ENCODE measurements at regions not wholly inside any gene's neighbourhood (a gene's known extent, or its start where the extent isn't known, plus 50 kb on each side); places are given as distances from the start of the nearest gene placed in this dataset.

- DNase-seq (ENCODE audit: low read depth), result no peak
- H3K4me3 ChIP-seq (ENCODE audit: low read length), result no peak overlapping the region
- TF ChIP-seq CTCF (conservative IDR thresholded peaks at IDR 0.05; ENCODE audit: low read length), result no peak
These were observed 414.3 kb downstream of the SETD4 start for GRCh38 chr21:35645991-35646390.

- H3K4me3 ChIP-seq (ENCODE audit: low read length), result no peak overlapping the region
- TF ChIP-seq CTCF (conservative IDR thresholded peaks at IDR 0.05; ENCODE audit: low read length), result no peak
- no peak for DNase-seq (ENCODE audit: low read depth)
These were observed 415.8 kb downstream of the SETD4 start for GRCh38 chr21:35644523-35644922.

GRCh38 chr21:35643176-35643575 is 417.1 kb downstream of the SETD4 start:
- TF ChIP-seq CTCF (conservative IDR thresholded peaks at IDR 0.05; ENCODE audit: low read length), result no peak
- no peak overlapping the region for H3K4me3 ChIP-seq (ENCODE audit: low read length)
- peak; percentile 73 for DNase-seq (ENCODE audit: low read depth)

- peak; percentile 89 for DNase-seq (ENCODE audit: low read depth)
- no peak overlapping the region for H3K4me3 ChIP-seq (ENCODE audit: low read length)
- no peak for TF ChIP-seq CTCF (conservative IDR thresholded peaks at IDR 0.05; ENCODE audit: low read length)
These were observed 418.9 kb downstream of the SETD4 start for GRCh38 chr21:35641271-35642016.

GRCh38 chr21:35637431-35637830 is 422.9 kb downstream of the SETD4 start:
- no peak overlapping the region for H3K4me3 ChIP-seq (ENCODE audit: low read length)
- no peak for TF ChIP-seq CTCF (conservative IDR thresholded peaks at IDR 0.05; ENCODE audit: low read length)
- peak; percentile 51 for DNase-seq (ENCODE audit: low read depth)

GRCh38 chr21:35635994-35636393 is 424.3 kb downstream of the SETD4 start:
- H3K4me3 ChIP-seq (ENCODE audit: low read length), result no peak overlapping the region
- TF ChIP-seq CTCF (conservative IDR thresholded peaks at IDR 0.05; ENCODE audit: low read length), result no peak
- DNase-seq (ENCODE audit: low read depth), result no peak

- no peak for TF ChIP-seq CTCF (conservative IDR thresholded peaks at IDR 0.05; ENCODE audit: low read length)
- peak; percentile 92 for DNase-seq (ENCODE audit: low read depth)
- H3K4me3 ChIP-seq (ENCODE audit: low read length), result no peak overlapping the region
These were observed 425.1 kb downstream of the SETD4 start for GRCh38 chr21:35635261-35635660.
